NCI-H128 (cell line): ENCODE measurements at regions not wholly inside any gene's neighbourhood (a gene's known extent, or its start where the extent isn't known, plus 50 kb on each side); places are given as distances from the start of the nearest gene placed in this dataset.
"Not testable (repeated sequence)": the region's sequence is repeated elsewhere in the genome, so short reads cannot be mapped to it uniquely, and the experiment has no call there.

Experiments used
- DNase-seq: peaks from one replicate; lab custom pipeline; 2025; ENCODE audit not compliant: unreplicated experiment; lab: John Stamatoyannopoulos, UW

DNA sequence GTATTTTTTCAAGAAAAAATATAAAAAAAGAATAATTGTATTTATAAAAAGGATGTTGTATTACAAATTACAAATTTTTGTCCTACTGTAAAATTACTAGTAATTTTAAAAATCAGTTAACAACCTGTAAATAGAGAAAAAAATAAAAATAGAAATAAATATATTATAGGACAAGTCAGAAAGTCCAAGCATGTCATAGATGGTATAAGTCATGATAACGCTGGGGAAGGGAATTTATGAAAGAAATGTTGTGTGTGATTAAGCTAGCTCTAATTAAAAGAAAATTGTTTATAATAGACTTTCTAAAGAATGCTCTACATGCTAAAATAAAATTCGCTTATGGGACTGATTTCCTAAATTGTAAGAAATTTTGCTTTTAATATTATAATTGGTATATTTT lies 2329.9 kb downstream of the ARAP2 start:
- no peak for DNase-seq

DNA sequence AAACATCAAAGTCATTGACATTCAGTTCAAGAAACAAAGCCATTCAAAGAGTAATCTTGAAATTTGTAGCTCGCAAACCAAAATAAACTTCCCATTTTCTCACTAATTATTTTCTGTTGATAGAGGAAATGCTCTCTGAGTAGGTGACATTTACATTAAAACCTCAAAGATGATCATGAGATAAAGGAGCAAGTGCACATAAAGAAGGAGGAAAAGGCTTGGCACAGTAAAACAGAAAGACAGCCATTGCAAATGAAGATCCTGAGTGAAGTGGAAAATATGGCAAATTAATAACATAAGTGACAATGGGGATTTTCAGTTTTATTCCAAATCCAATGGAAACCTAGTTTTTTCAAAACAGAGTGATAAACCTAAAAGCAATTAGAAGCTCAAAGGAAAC lies 2320.8 kb downstream of the ARAP2 start:
- DNase-seq, result no peak

DNA sequence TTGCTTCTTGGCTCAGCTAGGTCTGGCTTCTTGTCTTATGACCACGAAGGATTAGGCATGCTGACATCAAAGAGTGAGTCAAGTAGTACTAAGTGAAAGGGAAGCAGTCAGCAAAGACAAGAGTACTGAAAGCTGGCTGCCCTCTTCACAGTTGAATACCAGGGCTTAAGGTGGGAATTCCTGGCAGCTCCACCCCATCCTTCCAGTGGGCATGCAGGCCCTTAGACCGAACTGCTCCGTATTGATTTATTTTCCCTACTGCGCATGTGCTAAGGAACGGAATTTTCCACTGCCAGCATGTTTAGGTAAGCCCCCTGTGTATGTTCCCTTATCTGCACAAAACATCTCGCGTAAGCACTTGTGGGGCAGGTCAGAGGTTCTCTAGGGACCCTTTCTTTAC lies 2320.1 kb downstream of the ARAP2 start:
- no peak for DNase-seq

DNA sequence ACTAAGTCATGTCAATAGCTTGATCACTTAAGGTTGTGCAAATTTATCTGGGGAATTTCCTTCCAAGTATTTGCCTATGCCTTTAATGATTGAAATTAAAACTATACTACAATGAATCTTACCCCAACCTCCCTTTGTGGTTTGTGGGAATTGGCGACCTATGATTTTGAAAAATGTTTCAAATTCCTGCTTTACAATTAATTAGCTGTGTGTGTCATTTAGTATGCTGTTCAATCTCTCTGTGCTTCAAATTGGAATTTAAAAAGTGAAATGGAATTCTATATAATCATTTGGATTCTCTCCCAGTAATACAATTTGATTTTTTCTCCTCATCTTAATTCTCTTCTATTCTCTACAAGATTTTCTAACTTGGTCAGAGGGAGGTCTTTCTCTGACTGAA lies 2319.5 kb downstream of the ARAP2 start:
- no peak for DNase-seq

DNA sequence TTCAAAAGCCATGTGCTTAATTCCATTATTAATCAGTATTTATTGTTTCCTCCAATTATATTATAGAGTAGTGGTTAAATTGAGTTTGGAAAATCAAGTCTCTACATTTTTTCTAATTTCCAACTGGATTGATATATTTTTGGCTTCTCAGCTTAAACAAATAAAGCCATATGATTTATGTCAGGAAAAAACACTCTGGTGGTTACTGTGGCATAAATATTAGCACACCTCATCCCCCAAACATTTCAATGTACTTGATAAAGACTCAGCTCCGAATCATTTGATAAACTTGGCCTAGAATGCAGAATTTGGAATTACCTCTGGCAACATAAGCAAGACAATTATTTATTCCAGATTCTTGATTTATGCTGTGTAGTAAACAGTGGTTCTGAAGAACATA lies 2313.8 kb downstream of the ARAP2 start:
- no peak for DNase-seq

DNA sequence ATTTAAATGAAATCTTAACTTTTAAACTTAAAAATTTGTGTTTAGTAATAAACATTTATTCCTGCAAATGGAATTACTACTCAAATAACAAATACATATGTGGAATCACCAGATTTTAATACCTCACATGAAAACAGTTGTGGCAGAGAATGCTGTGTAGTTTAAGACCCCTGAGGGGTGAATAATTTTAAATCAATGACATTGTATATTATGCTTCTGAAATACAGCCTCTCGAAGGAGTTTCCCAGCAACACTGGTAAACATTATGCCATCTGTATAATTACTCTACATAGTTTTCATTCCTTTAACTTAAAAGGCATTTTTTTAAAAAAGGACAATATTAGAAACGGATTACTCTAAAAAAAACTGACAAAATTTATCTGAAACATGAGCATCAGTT lies 2313.3 kb downstream of the ARAP2 start:
- no peak for DNase-seq

DNA sequence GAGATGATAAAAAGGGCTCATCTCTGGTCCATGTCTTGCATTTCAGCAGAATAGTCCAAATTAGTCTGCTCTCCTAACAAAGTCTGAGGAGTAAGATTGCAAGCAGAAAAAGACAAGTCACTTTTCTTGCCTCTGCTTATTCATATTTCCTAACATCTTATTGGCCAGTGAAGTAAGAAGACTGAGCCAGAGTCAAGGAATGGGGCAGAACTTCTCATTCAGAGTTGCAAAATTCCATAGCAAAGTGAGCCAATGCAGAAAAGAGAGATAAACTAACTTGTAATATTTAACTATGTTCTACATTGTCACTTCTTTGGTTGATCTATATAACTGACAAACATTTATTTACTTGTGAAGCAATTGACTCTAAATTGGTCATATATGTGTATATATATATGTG lies 2304.0 kb downstream of the ARAP2 start:
- no peak for DNase-seq

DNA sequence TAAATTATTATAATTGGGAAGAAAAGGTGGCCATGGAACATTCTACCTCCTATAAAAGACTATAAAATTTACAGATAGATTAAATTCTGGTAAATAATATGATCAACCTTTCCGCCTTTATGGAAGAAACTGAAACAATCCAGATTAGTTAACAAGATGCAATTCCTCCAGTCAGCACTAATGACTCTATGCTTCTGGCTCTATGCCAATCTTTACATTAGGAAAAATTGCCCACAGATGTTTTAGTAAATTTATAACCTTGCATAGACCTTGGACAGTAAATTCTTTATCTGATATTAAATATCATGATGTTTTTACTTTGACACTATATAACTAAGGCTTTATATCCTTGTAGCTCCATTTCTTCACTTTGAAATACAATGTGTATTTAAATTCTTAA lies 2302.5 kb downstream of the ARAP2 start:
- DNase-seq, result no peak

DNA sequence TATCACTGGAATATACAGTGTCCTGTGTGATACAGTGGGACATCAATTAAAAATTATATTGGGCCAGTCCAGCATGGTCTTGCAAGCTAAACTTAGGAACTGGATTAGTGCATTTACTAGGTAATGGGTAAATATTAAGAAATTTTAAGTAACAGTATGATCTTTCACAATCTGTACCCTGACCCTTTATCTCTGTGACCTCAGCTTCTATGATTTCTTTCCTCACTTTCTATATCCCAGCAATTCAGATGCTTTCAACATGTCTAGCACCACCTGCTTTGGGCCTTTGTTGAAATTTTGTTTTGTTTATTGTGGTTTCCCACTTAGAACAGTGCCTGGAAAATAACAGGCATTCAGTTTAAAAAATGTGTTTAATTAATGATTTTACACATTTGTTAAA lies 2295.4 kb downstream of the ARAP2 start:
- no peak for DNase-seq

DNA sequence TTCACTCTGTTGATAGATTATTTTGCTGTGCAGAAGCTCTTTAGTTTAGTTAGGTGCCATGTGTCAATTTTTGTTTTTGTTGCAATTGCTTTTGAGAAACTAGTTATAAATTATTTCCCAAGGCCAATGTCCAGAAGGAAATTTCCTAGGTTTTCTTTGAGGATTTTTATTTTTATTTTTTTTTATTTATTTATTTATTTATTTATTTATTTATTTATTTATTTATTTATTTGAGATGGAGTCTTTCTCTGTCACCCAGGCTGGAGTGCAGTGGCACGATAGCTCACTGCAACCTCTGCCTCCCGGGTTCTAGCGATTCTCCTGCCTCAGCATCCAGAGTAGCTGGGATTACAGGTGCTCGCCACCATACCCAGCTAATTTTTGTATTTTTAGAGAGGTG lies 2290.5 kb downstream of the ARAP2 start:
- not testable (repeated sequence) for DNase-seq

DNA sequence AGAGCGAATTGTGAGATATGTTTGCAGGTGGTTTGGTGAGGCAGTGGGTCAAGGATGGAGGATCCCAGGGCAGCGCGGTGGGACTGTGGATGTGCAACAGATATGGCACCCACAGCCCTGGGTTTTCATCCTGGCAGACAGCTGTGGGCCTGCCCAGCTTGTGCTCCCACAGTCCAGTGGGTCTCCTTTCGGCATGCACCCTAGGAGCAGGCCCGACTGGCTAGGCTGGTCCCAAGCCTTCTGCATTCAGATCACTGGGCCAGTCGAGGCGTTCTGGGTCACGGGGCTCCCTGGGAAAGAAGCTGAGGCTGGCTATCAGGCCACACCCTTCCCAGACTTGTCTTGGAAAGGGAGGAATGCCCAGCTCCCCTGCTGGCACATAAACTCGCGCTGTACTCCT lies 2289.6 kb downstream of the ARAP2 start:
- DNase-seq, result no peak

DNA sequence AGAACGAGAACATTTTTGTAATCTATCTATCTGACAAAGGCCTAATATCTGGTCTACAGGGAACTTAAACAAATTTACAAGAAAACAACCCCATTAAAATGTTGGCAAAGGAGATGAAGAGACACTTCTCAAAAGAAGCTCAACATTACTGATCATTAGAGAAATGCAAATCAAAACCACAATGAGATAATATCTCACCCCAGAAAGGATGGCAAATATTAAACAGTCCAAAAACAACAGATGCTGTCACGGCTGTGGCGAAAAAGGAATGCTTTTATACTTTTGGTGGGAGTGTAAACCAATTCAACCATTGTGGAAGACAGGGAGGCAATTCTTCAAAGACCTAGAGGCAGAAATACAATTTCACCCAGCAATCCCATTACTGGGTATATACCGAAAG lies 2284.8 kb downstream of the ARAP2 start:
- DNase-seq, result no peak

DNA sequence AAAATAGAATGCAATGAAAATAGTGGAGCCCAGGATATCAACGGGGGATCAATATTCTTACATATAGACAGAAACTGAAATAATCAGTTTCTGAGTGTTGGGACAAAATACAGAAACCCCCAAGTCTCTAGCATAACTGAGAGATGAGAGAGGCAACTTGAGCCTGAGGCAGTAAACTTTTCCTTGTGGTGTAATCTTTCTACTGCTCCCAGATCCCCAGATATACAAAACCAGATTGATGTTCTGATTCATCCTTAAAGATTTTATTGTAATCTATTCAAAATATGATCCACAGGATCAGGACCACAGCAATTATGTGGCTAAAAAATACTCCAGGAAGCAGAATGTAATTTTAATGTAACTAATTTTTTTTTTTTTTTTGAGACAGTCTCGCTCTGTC lies 2282.6 kb downstream of the ARAP2 start:
- DNase-seq, result no peak

DNA sequence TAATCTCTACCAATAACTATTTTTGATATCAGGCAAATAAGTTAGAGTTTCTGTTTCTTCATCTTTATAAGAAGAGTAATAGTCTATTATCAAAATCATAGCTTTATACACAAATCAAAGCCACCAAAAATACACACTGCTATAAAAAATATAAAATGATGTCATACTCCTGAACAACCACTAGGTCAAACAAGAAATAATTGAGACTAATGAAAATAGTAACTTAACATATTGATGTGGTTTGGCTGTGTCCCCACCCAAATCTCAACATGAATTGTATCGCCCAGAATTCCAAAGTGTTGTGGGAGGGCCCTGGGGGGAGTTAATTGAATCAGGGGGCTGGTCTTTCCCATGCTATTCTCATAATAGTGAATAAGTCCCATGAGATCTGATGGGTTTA lies 2277.5 kb downstream of the ARAP2 start:
- DNase-seq, result no peak

DNA sequence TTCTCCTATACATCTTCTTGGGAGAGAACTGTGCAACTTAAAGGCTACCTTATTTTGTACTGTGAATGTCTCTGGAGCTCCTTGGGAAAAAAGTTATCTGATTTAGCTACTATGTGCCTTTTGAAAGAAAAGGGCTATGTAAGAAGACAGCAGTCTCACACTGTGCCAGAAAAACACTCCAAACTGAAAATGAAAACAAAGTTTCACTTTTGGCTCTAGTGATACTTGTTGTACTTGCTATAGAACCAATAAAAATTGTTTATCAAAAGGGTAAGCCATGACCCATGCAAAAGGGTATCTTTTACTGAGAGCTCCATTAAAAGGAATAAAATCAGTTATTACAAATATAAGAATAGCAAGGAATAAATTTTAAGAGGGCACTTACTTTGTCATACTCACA lies 2270.0 kb downstream of the ARAP2 start:
- DNase-seq, result no peak

DNA sequence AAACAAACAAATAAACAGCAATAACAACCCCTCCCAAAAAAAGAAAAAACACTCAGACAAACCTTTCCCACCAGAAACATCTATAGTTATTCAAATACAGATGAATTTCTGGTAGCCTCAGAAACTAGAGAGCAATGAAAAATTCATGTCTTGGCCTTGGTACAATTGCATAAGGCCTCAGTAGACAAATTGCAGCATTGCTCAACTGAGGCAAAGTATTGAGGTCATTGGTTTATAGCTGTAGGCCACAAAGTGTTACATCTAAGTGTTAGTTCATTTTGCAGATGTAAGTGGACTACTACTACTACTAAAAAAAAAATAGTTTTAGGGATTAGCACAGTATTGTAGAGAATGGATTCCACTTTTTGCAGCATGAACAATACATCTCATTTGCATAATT lies 2268.3 kb downstream of the ARAP2 start:
- no peak for DNase-seq

DNA sequence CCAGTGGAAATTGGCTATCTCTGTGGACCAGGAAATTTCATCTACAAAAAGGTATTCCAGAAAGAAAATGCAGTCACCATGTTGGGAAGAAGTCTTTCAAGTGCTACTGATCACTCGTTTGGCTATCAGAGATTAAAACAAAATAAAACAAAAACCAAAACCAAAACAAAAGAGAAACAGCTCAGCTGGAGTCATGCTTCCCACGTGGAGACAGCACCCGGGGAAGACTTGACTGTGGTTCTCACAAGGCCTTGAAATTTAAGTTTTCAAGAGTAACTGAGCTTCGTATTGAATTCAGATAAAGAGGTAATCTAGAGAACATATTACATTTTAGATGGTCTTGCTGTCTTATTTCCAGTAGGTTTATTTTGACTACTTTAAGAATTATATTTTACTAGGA lies 2264.5 kb downstream of the ARAP2 start:
- not testable (repeated sequence) for DNase-seq

DNA sequence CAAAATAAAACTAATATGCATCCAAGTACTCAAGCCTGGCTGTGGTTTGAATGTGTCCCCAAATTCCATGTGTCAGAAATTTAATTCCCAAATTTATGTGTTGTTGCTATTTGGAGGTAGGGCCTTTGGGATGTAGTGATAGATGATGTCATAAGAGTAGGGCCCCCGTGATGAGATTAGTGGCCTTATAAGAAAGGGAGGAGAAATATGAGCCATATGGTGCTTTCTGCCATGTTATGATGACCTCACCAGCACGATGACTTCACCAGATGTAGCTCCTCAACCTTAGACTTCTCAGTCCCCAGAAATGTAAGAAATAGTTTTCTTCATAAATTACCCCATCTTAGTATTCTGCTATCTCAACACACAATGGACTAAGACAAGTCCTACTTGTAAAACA lies 2264.0 kb downstream of the ARAP2 start:
- DNase-seq, result no peak

DNA sequence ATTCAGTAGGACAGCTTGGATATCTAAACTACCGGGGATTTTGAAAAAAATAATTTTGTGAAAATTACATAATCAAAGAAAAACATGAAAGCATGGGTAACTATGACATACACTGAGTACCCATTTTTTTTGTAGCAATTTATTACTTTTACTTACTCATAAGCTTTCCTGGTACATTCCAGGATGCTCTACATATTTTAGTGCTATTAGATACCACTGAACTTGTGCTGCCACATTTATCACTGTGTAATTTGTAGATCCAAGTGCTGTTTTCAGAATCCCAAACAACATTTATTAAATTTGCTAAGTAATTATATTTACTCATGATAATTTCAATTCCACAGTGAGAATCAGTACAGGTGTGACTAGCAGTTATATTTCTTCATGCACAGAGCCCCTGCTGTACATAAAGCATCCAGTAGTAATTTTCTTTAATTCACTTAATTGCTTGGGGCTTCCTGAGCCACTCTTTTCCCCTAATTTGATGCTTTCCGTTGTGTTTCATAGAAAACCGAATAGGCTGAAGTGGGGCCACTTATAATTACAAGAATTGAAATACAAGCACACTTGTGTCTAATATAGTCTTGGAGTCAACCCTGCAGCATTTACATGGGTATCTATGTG lies 2254.4 kb downstream of the ARAP2 start:
- no peak for DNase-seq

DNA sequence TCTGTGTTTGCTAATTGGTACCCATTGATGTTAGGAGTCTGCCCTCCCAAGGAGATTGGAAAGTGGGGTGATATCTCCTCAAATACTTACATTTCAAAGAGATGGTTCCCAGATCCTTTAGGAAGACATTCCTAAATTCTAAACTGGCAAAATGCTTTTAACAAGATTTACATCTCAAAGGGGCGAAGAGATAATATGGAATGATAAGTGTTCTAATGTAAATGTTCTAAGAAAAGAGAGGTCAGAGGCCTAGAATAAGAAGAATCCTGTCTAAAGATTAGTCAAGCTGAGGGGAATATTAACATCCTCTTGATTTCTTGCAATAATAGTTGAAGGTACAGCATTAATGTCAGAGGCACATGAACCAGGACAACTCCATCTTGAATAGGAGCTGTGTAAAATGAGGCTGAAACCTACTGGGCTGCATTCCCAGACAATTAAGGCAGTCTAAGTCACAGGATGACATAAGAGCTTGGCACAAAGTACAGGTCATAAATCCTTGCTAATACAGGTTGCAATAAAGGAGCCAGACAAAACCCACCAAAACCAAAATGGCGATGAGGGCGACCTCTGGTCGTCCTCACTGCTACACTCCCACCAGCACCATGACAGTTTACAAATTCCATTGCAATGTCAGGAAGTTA lies 2248.1 kb downstream of the ARAP2 start:
- DNase-seq, result no peak

DNA sequence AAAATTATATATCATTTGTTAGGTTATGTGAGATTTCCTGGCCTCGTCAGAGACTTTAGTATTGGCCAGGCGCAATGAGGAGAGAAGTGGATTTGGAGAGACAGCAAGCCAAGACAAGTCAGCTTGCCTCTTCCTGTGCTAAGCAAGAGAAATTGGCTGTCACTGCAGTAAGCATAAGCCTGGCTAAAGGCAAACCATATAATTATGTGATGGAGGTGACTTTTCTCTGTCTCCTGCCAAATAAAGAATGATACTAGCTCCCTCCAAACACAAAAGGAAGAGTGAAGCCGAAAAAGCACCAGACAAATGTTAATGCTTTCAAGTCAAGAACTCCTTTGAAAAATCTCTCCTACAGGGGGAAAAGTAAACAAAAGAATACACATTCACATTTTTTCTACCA lies 2246.0 kb downstream of the ARAP2 start:
- DNase-seq, result no peak

DNA sequence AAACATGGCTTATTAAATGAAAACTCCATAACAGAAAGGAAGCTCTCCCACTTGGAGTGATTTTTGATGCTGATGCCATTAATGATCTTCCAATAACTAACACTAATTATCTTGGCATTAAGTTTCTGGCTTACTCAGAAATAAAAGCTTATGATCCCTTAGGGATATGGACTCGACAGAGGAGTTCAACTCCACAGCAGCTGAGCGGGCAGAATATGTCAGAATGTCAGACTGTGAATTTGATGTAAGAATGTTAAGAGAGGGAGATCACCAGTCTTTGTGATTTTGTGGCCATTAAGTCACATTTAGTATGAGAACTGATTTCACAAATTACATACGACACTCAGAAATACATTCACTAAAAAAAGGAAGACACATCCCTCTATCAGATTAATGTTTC lies 2244.0 kb downstream of the ARAP2 start:
- no peak for DNase-seq

DNA sequence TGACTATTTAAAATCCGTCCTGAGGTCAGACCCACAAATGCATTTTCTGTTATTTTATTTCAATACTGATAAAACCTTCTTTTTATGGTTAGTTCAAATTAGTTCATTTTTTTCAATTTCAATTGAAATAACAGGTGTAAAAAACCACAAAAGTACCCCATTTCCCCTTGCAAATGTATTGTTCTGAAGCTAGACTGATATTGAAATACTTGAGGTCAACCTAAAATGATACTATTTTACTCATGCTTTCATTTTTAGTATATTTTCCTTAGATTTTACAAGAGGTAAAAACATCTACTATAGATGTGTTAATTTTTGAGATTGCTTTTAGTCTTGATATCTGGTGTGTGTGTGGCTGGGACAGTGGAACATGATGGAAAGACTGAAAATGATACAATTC lies 2237.8 kb downstream of the ARAP2 start:
- DNase-seq, result not testable (repeated sequence)
